WTC11 (cell line): ENCODE measurements at regions not wholly inside any gene's neighbourhood (a gene's known extent, or its start where the extent isn't known, plus 50 kb on each side); places are given as distances from the start of the nearest gene placed in this dataset.

Experiments used
- ATAC-seq: fragments of 200-7000 bp; cut with Tn5 transposase; 2 replicates; pipeline ENCODE4 v1.10.0; 2021; ENCODE audit warnings: mild to moderate bottlenecking, moderate library complexity
- CTCF ChIA-PET: fragments of 300-600 bp; sonication (Branson Sonifier 250); formaldehyde crosslinking; loops from one replicate; lab custom pipeline; 2021; ENCODE audit warnings: antibody characterized with exemption; lab: Charles Lee
- POLR2A ChIA-PET: fragments of 350-600 bp; sonication (Branson Sonifier 250); formaldehyde crosslinking; loops from one replicate; lab custom pipeline; 2021; ENCODE audit warnings: antibody characterized with exemption; lab: Charles Lee
- DNase-seq: peaks from one replicate; pipeline ENCODE4 v3.0.0; 2021; ENCODE audit warnings: low spot score
- H3K27ac Mint-ChIP-seq: 2 replicates; pipeline ENCODE4 v1.8.0; 2021; ENCODE audit warnings: mixed read lengths
- H3K27me3 Mint-ChIP-seq: 2 replicates; pipeline ENCODE4 v1.8.0; 2021; ENCODE audit warnings: low read depth, mild to moderate bottlenecking, moderate library complexity, mixed read lengths
- H3K36me3 Mint-ChIP-seq: 2 replicates; pipeline ENCODE4 v1.8.0; 2021; ENCODE audit warnings: mixed read lengths
- H3K4me1 Mint-ChIP-seq: 2 replicates; pipeline ENCODE4 v1.8.0; 2022; ENCODE audit warnings: mixed read lengths
- H3K4me3 Mint-ChIP-seq: 2 replicates; pipeline ENCODE4 v1.8.0; 2021; ENCODE audit warnings: mild to moderate bottlenecking, moderate library complexity, mixed read lengths
- H3K9me3 Mint-ChIP-seq: 2 replicates; pipeline ENCODE4 v1.8.0; 2021; ENCODE audit warnings: mixed read lengths
- ATF1 ChIP-seq: sonication (generic); formaldehyde crosslinking; IDR thresholded peaks from 2 replicates; pipeline ENCODE4 v1.8.1; 2023; ENCODE audit warnings: mild to moderate bottlenecking, moderate library complexity, missing genetic modification reagents
- ELF4 ChIP-seq: sonication (generic); formaldehyde crosslinking; IDR thresholded peaks from 2 replicates; pipeline ENCODE4 v1.8.1; 2022; ENCODE audit warnings: low read depth, mild to moderate bottlenecking, moderate library complexity, missing genetic modification reagents
- GABPB1 ChIP-seq: sonication (generic); formaldehyde crosslinking; IDR thresholded peaks from 2 replicates; pipeline ENCODE4 v1.8.1; 2023; ENCODE audit warnings: mild to moderate bottlenecking, missing genetic modification reagents
- HMGA2 ChIP-seq: fragments of 250-450 bp; sonication (Bioruptor Pico); IDR thresholded peaks from 2 replicates; pipeline ENCODE4 v1.4.0; 2021; ENCODE audit warnings: mild to moderate bottlenecking, moderate library complexity
- HMGXB4 ChIP-seq: sonication (generic); formaldehyde crosslinking; IDR thresholded peaks from 2 replicates; pipeline ENCODE4 v1.8.1; 2023; ENCODE audit warnings: mild to moderate bottlenecking, moderate library complexity, missing genetic modification reagents
- IRF1 ChIP-seq: sonication (generic); formaldehyde crosslinking; IDR thresholded peaks from 2 replicates; pipeline ENCODE4 v1.8.0; 2023; ENCODE audit warnings: missing genetic modification reagents
- NR2C2 ChIP-seq: sonication (generic); formaldehyde crosslinking; IDR thresholded peaks from 2 replicates; pipeline ENCODE4 v1.8.0; 2022; ENCODE audit warnings: mild to moderate bottlenecking, missing genetic modification reagents
- PRDM15 ChIP-seq: sonication (generic); formaldehyde crosslinking; IDR thresholded peaks from 2 replicates; pipeline ENCODE4 v1.8.0; 2022; ENCODE audit warnings: missing genetic modification reagents
- ZNF138 ChIP-seq: sonication (generic); formaldehyde crosslinking; conservative IDR thresholded peaks from 2 replicates; pipeline ENCODE4 v1.8.1; 2022; ENCODE audit warnings: mild to moderate bottlenecking, moderate library complexity, missing genetic modification reagents
- ZNF219 ChIP-seq: sonication (generic); formaldehyde crosslinking; IDR thresholded peaks from 2 replicates; pipeline ENCODE4 v1.8.0; 2023; ENCODE audit warnings: missing genetic modification reagents, mild to moderate bottlenecking, borderline replicate concordance
- ZNF416 ChIP-seq: fragments of 250-450 bp; sonication (Bioruptor Pico); IDR thresholded peaks from 2 replicates; pipeline ENCODE4 v1.9.0; 2021; ENCODE audit warnings: mild to moderate bottlenecking, inconsistent platforms
- ZSCAN18 ChIP-seq: fragments of 250-450 bp; sonication (Bioruptor Pico); IDR thresholded peaks from 2 replicates; pipeline ENCODE4 v2.1.2; 2022; ENCODE audit warnings: mild to moderate bottlenecking, moderate library complexity
- TF ChIP-seq, protein P1 (sequence below): fragments of 200-600 bp; IDR thresholded peaks from 2 replicates; pipeline ENCODE4 v1.8.0; 2022; ENCODE audit warnings: antibody characterized with exemption
- TF ChIP-seq, protein P2 (sequence below): sonication (generic); formaldehyde crosslinking; IDR thresholded peaks from 2 replicates; pipeline ENCODE4 v1.8.1; 2022; ENCODE audit warnings: mild to moderate bottlenecking, missing genetic modification reagents, moderate library complexity, borderline replicate concordance

DNA sequence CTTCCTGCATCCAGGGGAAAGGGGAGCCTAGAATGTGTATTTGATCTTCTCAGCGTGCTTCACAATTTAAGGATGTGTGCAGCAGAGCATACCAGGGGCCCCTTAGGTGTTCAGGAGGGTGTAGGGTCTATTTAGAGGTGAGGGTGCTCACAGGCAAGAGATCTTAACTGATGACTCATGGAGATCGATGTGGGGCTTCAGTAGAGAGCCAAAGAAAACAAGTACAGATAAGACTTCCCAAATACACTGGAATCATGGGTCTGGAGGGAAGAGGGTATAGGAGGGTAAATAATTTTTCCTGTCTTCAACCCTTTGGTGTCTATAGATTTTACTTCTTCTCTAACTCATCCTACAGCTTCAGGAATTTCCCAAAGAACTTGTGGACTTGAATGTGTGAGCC, 170.2 kb upstream of the LRRC3B start (continued):
- TF ChIP-seq, protein P1, sequence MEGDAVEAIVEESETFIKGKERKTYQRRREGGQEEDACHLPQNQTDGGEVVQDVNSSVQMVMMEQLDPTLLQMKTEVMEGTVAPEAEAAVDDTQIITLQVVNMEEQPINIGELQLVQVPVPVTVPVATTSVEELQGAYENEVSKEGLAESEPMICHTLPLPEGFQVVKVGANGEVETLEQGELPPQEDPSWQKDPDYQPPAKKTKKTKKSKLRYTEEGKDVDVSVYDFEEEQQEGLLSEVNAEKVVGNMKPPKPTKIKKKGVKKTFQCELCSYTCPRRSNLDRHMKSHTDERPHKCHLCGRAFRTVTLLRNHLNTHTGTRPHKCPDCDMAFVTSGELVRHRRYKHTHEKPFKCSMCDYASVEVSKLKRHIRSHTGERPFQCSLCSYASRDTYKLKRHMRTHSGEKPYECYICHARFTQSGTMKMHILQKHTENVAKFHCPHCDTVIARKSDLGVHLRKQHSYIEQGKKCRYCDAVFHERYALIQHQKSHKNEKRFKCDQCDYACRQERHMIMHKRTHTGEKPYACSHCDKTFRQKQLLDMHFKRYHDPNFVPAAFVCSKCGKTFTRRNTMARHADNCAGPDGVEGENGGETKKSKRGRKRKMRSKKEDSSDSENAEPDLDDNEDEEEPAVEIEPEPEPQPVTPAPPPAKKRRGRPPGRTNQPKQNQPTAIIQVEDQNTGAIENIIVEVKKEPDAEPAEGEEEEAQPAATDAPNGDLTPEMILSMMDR, result no peak
- TF ChIP-seq HMGA2 (CRISPR knock-in tag) (no peak), PRDM15 (CRISPR knock-in tag) (no peak), ZNF138 (CRISPR knock-in tag) (no peak), ATF1 (CRISPR knock-in tag) (no peak), ZNF219 (CRISPR knock-in tag) (no peak), ZNF416 (CRISPR knock-in tag) (no peak), ZSCAN18 (CRISPR knock-in tag) (no peak)

DNA sequence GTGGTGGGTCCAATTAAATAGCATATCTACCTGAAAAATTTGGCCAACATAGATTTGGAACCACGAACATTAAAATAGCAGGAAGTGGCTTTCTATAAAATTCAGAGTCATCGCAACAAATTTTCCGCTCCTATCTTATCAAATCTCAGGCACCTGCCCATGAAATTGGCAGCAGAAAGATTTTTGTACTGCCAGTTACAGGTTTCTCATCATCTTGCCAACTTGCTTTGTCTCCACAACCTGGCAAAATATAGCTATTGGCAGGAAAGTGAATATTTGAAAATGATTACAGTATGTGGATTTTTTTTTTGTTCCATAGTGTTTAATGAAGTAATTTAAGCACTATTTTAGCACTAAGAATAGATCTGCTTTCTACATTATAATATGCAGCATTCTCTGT, 161.6 kb upstream of the LRRC3B start:
- ATAC-seq, result no peak
- ChIA-PET POLR2A (no interaction called here), CTCF (no interaction called here)
- Mint-ChIP-seq H3K27me3 (no peaks in the 10 kb centered on the region), H3K4me1 (no peaks in the 10 kb centered on the region), H3K27ac (no peak overlapping the region), H3K4me3 (no peak overlapping the region), H3K36me3 (no peaks in the 10 kb centered on the region), H3K9me3 (peaks cover 15% of the 10 kb centered on the region)
- DNase-seq, result no peak
- TF ChIP-seq IRF1 (CRISPR knock-in tag) (no peak), ZNF416 (CRISPR knock-in tag) (no peak), ELF4 (no peak), HMGXB4 (CRISPR knock-in tag) (no peak), GABPB1 (no peak), NR2C2 (no peak)
- TF ChIP-seq, protein P2, sequence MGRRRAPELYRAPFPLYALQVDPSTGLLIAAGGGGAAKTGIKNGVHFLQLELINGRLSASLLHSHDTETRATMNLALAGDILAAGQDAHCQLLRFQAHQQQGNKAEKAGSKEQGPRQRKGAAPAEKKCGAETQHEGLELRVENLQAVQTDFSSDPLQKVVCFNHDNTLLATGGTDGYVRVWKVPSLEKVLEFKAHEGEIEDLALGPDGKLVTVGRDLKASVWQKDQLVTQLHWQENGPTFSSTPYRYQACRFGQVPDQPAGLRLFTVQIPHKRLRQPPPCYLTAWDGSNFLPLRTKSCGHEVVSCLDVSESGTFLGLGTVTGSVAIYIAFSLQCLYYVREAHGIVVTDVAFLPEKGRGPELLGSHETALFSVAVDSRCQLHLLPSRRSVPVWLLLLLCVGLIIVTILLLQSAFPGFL (CRISPR knock-in tag), result no peak
